ENCODE measurements at regions not wholly inside any gene's neighbourhood (a gene's known extent, or its start where the extent isn't known, plus 50 kb on each side); places are given as distances from the start of the nearest gene placed in this dataset.

DNA sequence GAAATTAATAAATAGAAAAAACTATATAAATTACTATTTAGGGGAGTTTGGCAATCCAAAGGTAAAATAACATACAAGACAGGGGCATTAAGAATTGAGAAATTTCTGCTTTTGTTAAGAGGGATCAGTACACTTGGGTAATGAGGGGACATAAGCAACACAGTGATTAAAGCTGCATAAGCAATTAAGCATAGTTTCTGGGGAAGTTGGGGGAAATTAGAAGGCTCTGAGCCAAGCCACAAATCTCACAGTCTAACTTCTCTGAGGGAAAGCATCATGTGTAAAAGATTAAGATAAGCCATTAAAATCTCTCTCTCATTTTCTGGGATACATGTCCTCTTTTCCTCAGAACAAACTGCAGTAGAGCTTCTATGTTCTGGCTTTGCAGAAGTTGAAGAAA, 533.9 kb upstream of the LRFN5 start:
- H3K4me3 ChIP-seq (ENCODE audit: low read length) = no peak overlapping the region
- no peak for DNase-seq (ENCODE audit: low read depth)
- TF ChIP-seq CTCF (conservative IDR thresholded peaks at IDR 0.05; ENCODE audit: low read length) = no peak

GRCh38 chr14:41071351-41071750, 535.3 kb upstream of the LRFN5 start:
- no peak overlapping the region for H3K4me3 ChIP-seq (ENCODE audit: low read length)
- DNase-seq (ENCODE audit: low read depth) = no peak

GRCh38 chr14:41062826-41063225, 543.9 kb upstream of the LRFN5 start:
- TF ChIP-seq CTCF (conservative IDR thresholded peaks at IDR 0.05; ENCODE audit: low read length) = no peak
- no peak overlapping the region for H3K4me3 ChIP-seq (ENCODE audit: low read length)
- no peak for DNase-seq (ENCODE audit: low read depth)

More at GRCh38 chr14:41071351-41071750, 535.3 kb upstream of the LRFN5 start:
- TF ChIP-seq CTCF (conservative IDR thresholded peaks at IDR 0.05; ENCODE audit: low read length) = no peak

GRCh38 chr14:41055589-41055988, 551.1 kb upstream of the LRFN5 start:
- H3K4me3 ChIP-seq (ENCODE audit: low read length) = no peak overlapping the region
- no peak for DNase-seq (ENCODE audit: low read depth)
- TF ChIP-seq CTCF (conservative IDR thresholded peaks at IDR 0.05; ENCODE audit: low read length) = no peak

GRCh38 chr14:41051801-41052200, 554.9 kb upstream of the LRFN5 start:
- no peak for TF ChIP-seq CTCF (conservative IDR thresholded peaks at IDR 0.05; ENCODE audit: low read length)
- H3K4me3 ChIP-seq (ENCODE audit: low read length) = no peak overlapping the region
- no peak for DNase-seq (ENCODE audit: low read depth)

DNA sequence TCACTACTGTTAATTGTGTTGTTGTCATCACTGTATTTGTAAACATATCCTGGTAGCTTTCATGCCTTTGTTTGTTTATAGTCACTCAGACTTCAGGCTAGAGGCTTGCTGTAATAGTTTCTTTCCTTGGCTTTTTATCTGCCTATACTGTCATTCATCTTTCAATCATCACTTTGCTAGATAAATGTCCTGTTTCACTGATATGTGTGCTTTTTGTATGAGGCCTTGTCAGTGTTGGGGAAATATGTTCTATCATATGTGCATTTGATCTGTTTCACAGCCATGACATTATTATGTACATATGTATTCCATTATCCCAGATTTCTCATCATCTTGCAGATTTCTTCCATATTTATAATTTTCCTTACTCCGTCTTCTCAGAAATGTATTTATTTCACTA, 558.9 kb upstream of the LRFN5 start:
- TF ChIP-seq CTCF (conservative IDR thresholded peaks at IDR 0.05; ENCODE audit: low read length) = no peak
- no peak overlapping the region for H3K4me3 ChIP-seq (ENCODE audit: low read length)
- DNase-seq (ENCODE audit: low read depth) = no peak

DNA sequence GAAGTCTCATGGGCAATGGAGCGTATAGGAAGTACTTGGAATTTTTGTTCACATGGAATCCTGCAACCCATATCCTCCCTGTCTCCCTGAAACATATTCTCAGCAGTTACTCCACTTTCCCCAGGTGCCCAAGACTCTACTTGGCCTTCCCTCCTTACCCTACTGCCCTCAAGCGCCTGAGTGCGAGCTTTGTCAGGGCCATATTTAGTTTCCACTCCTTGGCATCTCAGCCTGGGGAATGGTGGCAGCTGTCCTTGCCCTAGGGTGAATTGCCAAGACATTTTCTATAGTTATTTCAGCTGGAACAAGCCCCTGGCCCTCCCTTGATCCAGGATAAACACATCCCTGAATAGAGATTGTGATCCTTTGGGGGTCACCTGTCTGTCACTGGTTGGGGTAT, 569.3 kb upstream of the LRFN5 start:
- no peak for TF ChIP-seq CTCF (conservative IDR thresholded peaks at IDR 0.05; ENCODE audit: low read length)
- DNase-seq (ENCODE audit: low read depth) = no peak
- no peak overlapping the region for H3K4me3 ChIP-seq (ENCODE audit: low read length)

All from AG10803 (cell line).